Brain microvascular endothelial cell (primary cell): ENCODE measurements at regions not wholly inside any gene's neighbourhood (a gene's known extent, or its start where the extent isn't known, plus 50 kb on each side); places are given as distances from the start of the nearest gene placed in this dataset.
A peak's percentile ranks its signal among the peaks of the same experiment; 100 is the strongest.
"Not testable (repeated sequence)": the region's sequence is repeated elsewhere in the genome, so short reads cannot be mapped to it uniquely, and the experiment has no call there.

ENCODE experiments used
- DNase-seq: peaks from one replicate; pipeline ENCODE4 v3.0.0-alpha.2; 2020
- H3K27ac ChIP-seq: fragments of 250-450 bp; sonication (Bioruptor Pico); 2 replicates; pipeline ENCODE4 v1.5.1; 2020; ENCODE audit warnings: mild to moderate bottlenecking, moderate library complexity
- H3K27me3 ChIP-seq: fragments of 250-450 bp; sonication (Bioruptor Pico); replicated peaks from 2 replicates; pipeline ENCODE4 v1.5.1; 2020; ENCODE audit warnings: mild to moderate bottlenecking
- H3K36me3 ChIP-seq: fragments of 250-450 bp; sonication (Bioruptor Pico); replicated peaks from 2 replicates; pipeline ENCODE4 v1.5.1; 2020; ENCODE audit warnings: mild to moderate bottlenecking
- H3K4me3 ChIP-seq: 2 replicates; pipeline ENCODE4 v1.5.1; 2011; ENCODE audit warnings: low read depth, mild to moderate bottlenecking, control low read depth, low read length, moderate library complexity
- in situ Hi-C: cut with HindIII; loops from 2 replicates; pipeline ENCODE4 v1.10.0; 2017; ENCODE audit warnings: low sequenced_read_pairs, low pct_ligation_motif_present
- TF ChIP-seq, protein P1 (sequence below): IDR thresholded peaks from 2 replicates; pipeline ENCODE4 v1.5.1; 2011; ENCODE audit warnings: low read depth, mild to moderate bottlenecking, moderate library complexity, low read length, control low read depth, inconsistent platforms; ENCODE audit errors: missing control alignments

GRCh38 chr6:10140824-10141223, 274.1 kb downstream of the TFAP2A start:
- Histone ChIP-seq H3K4me3 (no peak overlapping the region), H3K36me3 (no peaks in the 10 kb centered on the region), H3K27me3 (no peaks in the 10 kb centered on the region), H3K27ac (peak overlapping the region; percentile 23)
- in situ Hi-C loops = no loop called here
- TF ChIP-seq, protein P1, sequence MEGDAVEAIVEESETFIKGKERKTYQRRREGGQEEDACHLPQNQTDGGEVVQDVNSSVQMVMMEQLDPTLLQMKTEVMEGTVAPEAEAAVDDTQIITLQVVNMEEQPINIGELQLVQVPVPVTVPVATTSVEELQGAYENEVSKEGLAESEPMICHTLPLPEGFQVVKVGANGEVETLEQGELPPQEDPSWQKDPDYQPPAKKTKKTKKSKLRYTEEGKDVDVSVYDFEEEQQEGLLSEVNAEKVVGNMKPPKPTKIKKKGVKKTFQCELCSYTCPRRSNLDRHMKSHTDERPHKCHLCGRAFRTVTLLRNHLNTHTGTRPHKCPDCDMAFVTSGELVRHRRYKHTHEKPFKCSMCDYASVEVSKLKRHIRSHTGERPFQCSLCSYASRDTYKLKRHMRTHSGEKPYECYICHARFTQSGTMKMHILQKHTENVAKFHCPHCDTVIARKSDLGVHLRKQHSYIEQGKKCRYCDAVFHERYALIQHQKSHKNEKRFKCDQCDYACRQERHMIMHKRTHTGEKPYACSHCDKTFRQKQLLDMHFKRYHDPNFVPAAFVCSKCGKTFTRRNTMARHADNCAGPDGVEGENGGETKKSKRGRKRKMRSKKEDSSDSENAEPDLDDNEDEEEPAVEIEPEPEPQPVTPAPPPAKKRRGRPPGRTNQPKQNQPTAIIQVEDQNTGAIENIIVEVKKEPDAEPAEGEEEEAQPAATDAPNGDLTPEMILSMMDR = no peak
- peak; percentile 45 for DNase-seq

GRCh38 chr6:10140136-10140535, 274.7 kb downstream of the TFAP2A start:
- in situ Hi-C loops = no loop called here
- Histone ChIP-seq H3K4me3 (no peak overlapping the region), H3K36me3 (no peaks in the 10 kb centered on the region), H3K27ac (no peak overlapping the region), H3K27me3 (no peaks in the 10 kb centered on the region)
- TF ChIP-seq, protein P1 = no peak
- no peak for DNase-seq

DNA sequence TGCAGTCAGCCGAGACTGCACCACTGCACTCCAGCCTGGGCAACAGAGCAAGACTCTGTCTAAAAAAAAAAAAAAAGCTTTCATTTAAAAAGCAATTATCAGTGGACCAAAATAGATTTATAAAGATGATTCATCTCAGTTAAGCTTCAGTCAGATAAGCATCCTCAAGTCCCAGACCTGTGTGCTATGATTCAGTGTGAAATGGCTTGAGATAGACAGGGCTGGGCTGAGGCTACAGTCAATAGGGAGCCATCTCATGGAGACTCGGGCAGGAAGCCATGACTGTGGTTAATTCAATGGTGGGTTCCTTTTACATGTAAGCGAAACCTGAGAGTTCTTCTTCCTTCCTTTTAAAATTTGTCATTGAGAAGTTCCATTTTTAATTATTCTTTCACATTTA, 276.0 kb downstream of the TFAP2A start:
- H3K27ac ChIP-seq = no peak overlapping the region
- H3K4me3 ChIP-seq = no peak overlapping the region
- H3K27me3 ChIP-seq = no peaks in the 10 kb centered on the region
- in situ Hi-C loops = no loop called here
- TF ChIP-seq, protein P1 = no peak
- no peaks in the 10 kb centered on the region for H3K36me3 ChIP-seq
- DNase-seq = peak; percentile 88

GRCh38 chr6:10136636-10137035, 278.2 kb downstream of the TFAP2A start:
- TF ChIP-seq, protein P1 = no peak
- in situ Hi-C loops = no loop called here
- H3K4me3 ChIP-seq = no peak overlapping the region
- H3K36me3 ChIP-seq = no peaks in the 10 kb centered on the region
- H3K27me3 ChIP-seq = no peaks in the 10 kb centered on the region
- H3K27ac ChIP-seq = no peak overlapping the region
- no peak for DNase-seq

- H3K4me3 ChIP-seq, in situ Hi-C loops, DNase-seq, H3K27me3 ChIP-seq, H3K36me3 ChIP-seq, H3K27ac ChIP-seq: not testable (repeated sequence)
These were observed 280.7 kb downstream of the TFAP2A start for GRCh38 chr6:10134185-10134584.

DNA sequence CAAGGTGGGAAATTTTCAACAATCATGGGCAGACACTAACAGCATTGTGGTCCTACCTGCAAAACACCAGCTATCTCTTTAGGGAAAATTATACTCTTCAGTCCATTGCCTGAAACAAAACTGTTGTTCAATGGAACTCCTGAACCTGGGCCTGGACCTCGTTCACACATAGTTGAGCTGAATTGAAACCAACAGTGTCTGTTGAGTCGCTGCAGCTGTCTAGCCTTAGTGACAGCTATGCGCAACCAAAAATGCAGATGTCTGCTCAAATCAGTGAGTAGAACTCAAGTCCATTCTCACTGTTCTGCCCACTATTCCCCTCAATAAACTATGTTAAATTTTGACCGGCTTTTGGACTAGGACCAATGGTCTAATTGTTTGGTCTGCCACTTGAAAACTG, 286.2 kb downstream of the TFAP2A start:
- TF ChIP-seq, protein P1 = no peak
- Histone ChIP-seq H3K4me3 (no peak overlapping the region), H3K27ac (no peak overlapping the region), H3K27me3 (no peaks in the 10 kb centered on the region), H3K36me3 (no peaks in the 10 kb centered on the region)
- no peak for DNase-seq
- in situ Hi-C loops = no loop called here
